ENCODE measurements at regions not wholly inside any gene's neighbourhood (a gene's known extent, or its start where the extent isn't known, plus 50 kb on each side); places are given as distances from the start of the nearest gene placed in this dataset.

DNA sequence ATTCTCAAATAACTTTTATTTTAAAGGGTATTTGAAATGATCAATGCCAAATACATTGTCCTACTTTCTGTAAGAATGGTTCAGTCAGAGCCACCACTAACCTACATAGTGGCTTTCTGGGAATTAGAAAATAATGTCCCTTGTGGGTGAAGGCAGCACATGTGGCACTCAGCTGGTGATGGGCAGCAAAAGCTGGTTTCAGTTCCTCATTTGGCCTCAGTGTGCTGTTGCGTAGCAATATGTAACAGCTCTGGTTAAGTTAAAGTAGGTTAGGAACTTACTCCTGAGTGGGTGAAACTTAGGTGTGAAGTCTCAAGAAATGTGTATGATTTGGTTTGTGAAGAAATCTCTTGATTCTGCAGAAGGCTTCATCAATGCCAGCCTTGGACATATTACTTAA lies 99.6 kb upstream of the SPEF2 start:
- TF ChIP-seq CTCF (IDR thresholded peaks at IDR 0.05) (no peak), POLR2A (IDR thresholded peaks at IDR 0.05) (no peak)

All from esophagus squamous epithelium (tissue), 4 donors.